Karpas-422 (cell line): ENCODE measurements at regions not wholly inside any gene's neighbourhood (a gene's known extent, or its start where the extent isn't known, plus 50 kb on each side); places are given as distances from the start of the nearest gene placed in this dataset.

Experiments used
- DNase-seq: peaks from one replicate; pipeline ENCODE4 v3.0.0-alpha.2; 2015
- H2AFZ ChIP-seq: fragments of 200-600 bp; sonication (generic); 2 replicates; pipeline ENCODE4 v1.6.1; 2014; ENCODE audit warnings: antibody characterized with exemption, low read length, mixed read lengths
- H3K27ac ChIP-seq: fragments of 200-600 bp; sonication (generic); 2 replicates; pipeline ENCODE4 v1.5.1; 2014; ENCODE audit warnings: mild to moderate bottlenecking, low read length, moderate library complexity
- H3K27me3 ChIP-seq: fragments of 200-600 bp; sonication (generic); 2 replicates; pipeline ENCODE4 v1.6.1; 2014; ENCODE audit warnings: low read length, mixed read lengths
- H3K36me3 ChIP-seq: fragments of 200-600 bp; sonication (generic); 2 replicates; pipeline ENCODE4 v1.6.1; 2014; ENCODE audit warnings: low read length, mixed read lengths; ENCODE audit not compliant: insufficient read depth
- H3K4me1 ChIP-seq: fragments of 200-600 bp; sonication (generic); 2 replicates; pipeline ENCODE4 v1.6.1; 2014; ENCODE audit warnings: mild to moderate bottlenecking, low read length, mixed read lengths
- H3K4me2 ChIP-seq: fragments of 200-600 bp; sonication (generic); 2 replicates; pipeline ENCODE4 v1.6.1; 2014; ENCODE audit warnings: low read length, low read depth, mild to moderate bottlenecking; ENCODE audit not compliant: poor library complexity, severe bottlenecking
- H3K4me3 ChIP-seq: fragments of 200-600 bp; sonication (generic); 2 replicates; pipeline ENCODE4 v1.5.1; 2014; ENCODE audit warnings: mild to moderate bottlenecking, antibody characterized with exemption, low read length, mixed read lengths
- H3K79me2 ChIP-seq: fragments of 200-600 bp; sonication (generic); 2 replicates; pipeline ENCODE4 v1.6.1; 2014; ENCODE audit warnings: mild to moderate bottlenecking, low read length, mixed read lengths
- H3K9ac ChIP-seq: fragments of 200-600 bp; sonication (generic); 2 replicates; pipeline ENCODE4 v1.6.0; 2014; ENCODE audit warnings: low read length
- H3K9me2 ChIP-seq: fragments of 200-600 bp; sonication (generic), shearing (Covaris generic); replicated peaks from 2 replicates; pipeline ENCODE4 v1.6.0; 2014; ENCODE audit warnings: mild to moderate bottlenecking, low read length, moderate library complexity; ENCODE audit not compliant: insufficient read depth
- H3K9me3 ChIP-seq: fragments of 300-700, 200-600 bp; sonication (generic); 2 replicates; pipeline ENCODE4 v1.6.1; 2014; ENCODE audit warnings: low read length, mixed read lengths
- H4K20me1 ChIP-seq: fragments of 200-600 bp; sonication (generic); 2 replicates; pipeline ENCODE4 v1.6.1; 2014; ENCODE audit warnings: mild to moderate bottlenecking, antibody characterized with exemption, low read length, low read depth; ENCODE audit not compliant: insufficient read depth

DNA sequence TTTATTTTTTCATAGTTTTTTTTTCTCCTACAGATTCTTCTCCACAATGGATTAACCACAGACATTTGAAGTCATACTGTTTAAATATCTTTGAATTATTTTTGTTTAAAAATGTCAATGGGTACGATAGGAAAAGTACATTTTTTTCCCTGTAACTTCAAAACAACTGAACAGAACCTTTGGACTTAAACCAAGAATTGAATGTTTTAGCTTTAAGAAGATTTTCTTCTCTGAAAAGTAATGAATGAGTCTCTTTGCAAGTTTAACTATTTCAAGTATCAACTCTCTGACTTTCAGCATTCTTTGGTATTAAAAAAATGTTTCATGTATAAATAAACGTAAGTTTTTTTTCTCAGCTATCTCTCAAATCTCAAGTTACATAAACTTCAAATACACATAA is 364.3 kb downstream of the FBXO8 start:
- H3K79me2 ChIP-seq = no peaks in the 10 kb centered on the region
- no peak overlapping the region for H3K4me2 ChIP-seq
- no peak for DNase-seq
- H2AFZ ChIP-seq = no peak overlapping the region
- H3K27ac ChIP-seq = no peak overlapping the region
- H3K4me1 ChIP-seq = no peaks in the 10 kb centered on the region
- no peaks in the 10 kb centered on the region for H3K27me3 ChIP-seq
- H3K4me3 ChIP-seq = no peak overlapping the region
- no peaks in the 10 kb centered on the region for H4K20me1 ChIP-seq
- H3K9me3 ChIP-seq = no peaks in the 10 kb centered on the region
- no peaks in the 10 kb centered on the region for H3K36me3 ChIP-seq
- H3K9me2 ChIP-seq = no peaks in the 10 kb centered on the region
- H3K9ac ChIP-seq = no peak overlapping the region

DNA sequence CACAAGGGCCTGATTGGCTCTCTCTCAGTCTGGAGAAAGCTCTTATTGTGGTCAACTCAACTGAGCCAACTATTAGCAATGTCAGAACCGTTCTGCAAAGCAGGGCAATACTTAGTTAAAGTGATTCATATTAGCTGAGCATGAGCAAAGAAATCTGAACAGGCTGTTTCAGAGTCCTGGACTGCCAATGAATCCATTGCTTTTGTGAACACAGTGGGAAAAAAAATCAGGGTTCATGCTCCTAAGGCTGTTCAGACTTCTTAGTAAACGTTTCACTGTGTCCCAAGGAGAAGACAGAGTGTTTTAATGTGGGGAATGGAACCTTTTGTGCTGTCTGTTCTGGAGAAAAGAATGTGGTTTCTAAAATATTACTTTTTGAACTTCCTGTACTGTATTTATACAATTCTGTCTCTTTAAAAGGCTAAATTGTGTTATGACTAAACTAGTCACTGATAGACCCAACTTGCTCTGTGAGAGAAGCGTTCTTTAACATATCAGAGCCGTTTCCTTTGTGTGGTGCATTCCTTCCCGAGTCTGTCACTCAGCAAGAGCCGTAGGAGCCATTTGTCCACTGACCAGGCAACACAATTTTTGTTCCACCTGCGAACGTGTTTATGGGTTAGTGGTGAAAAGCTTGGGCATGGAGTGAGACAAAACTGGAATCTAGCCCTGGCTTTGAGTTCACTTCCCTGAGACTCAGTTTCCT is 366.1 kb downstream of the FBXO8 start:
- Histone ChIP-seq H3K4me2 (no peak overlapping the region), H2AFZ (no peak overlapping the region), H4K20me1 (no peaks in the 10 kb centered on the region), H3K79me2 (no peaks in the 10 kb centered on the region), H3K9ac (no peak overlapping the region), H3K4me1 (no peaks in the 10 kb centered on the region), H3K9me3 (no peaks in the 10 kb centered on the region), H3K4me3 (no peak overlapping the region), H3K27ac (no peak overlapping the region), H3K9me2 (no peaks in the 10 kb centered on the region), H3K36me3 (no peaks in the 10 kb centered on the region), H3K27me3 (no peaks in the 10 kb centered on the region)
- DNase-seq = no peak

DNA sequence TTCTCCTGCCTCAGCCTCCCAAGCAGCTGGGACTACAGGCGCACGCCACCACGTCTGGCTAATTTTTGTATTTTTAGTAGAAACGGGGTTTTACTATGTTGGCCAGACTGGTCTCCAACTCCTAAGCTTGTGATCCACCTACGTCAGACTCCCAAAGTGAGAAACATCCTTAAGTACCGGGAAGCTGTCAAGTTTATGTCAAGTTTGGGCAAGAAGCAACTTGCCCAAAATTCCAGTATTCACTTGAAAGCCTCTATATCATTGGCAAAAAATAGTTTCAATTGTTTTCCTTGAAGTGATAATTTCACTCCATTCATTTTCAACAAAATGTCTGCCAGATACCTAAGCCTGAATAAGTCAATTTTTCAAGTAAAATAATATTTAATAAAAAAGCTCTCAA is 370.0 kb downstream of the FBXO8 start:
- no peak overlapping the region for H3K27ac ChIP-seq
- H2AFZ ChIP-seq = no peak overlapping the region
- H3K4me2 ChIP-seq = no peak overlapping the region
- no peak for DNase-seq
- H3K79me2 ChIP-seq = no peaks in the 10 kb centered on the region
- no peaks in the 10 kb centered on the region for H3K9me2 ChIP-seq
- no peak overlapping the region for H3K9ac ChIP-seq
- no peaks in the 10 kb centered on the region for H4K20me1 ChIP-seq
- no peaks in the 10 kb centered on the region for H3K4me1 ChIP-seq
- H3K4me3 ChIP-seq = no peak overlapping the region
- no peaks in the 10 kb centered on the region for H3K36me3 ChIP-seq
- no peaks in the 10 kb centered on the region for H3K9me3 ChIP-seq
- H3K27me3 ChIP-seq = no peaks in the 10 kb centered on the region

DNA sequence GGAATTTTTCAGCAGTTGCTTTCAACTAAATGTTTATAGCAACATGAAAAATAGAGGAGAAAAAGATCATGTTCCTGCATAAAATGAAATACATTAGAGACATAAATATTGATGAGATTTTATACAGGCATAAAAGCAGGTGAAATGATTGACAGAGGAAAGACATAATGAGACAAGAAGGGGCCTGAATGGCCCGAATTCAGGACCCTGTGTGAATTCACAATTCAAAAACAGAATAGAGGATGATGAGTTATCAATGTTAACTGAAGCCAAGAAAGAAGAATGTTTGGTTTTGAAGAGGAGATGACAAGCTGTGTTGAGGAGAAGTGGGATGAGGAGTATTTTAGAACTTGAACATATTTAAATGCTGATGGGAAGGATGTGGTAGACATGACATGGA is 371.1 kb downstream of the FBXO8 start:
- H3K27me3 ChIP-seq = no peaks in the 10 kb centered on the region
- H3K9me3 ChIP-seq = no peaks in the 10 kb centered on the region
- H4K20me1 ChIP-seq = no peaks in the 10 kb centered on the region
- no peaks in the 10 kb centered on the region for H3K9me2 ChIP-seq
- H3K4me3 ChIP-seq = no peak overlapping the region
- no peaks in the 10 kb centered on the region for H3K4me1 ChIP-seq
- no peak overlapping the region for H2AFZ ChIP-seq
- H3K79me2 ChIP-seq = no peaks in the 10 kb centered on the region
- no peak overlapping the region for H3K4me2 ChIP-seq
- H3K36me3 ChIP-seq = no peaks in the 10 kb centered on the region
- no peak for DNase-seq
- H3K9ac ChIP-seq = no peak overlapping the region
- no peak overlapping the region for H3K27ac ChIP-seq

DNA sequence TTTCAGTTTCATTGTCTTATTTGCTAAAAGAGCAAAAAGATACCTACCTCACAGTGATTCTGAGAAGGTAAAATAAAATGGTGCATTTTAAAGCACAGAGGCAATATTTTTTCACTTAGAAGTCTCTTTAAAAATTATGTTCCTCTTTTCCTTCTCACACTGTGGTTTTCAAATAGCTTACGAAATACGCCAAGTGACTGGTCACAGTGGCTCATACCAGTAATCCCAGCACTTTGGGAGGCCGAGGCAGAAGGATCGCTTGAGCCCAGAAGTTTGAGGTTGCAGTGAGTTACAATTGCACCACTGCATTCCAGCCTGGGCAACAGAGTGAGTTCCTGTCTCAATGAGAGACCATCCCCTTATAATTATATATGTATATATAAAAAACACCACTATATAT is 372.6 kb downstream of the FBXO8 start:
- Histone ChIP-seq H2AFZ (no peak overlapping the region), H3K27me3 (no peaks in the 10 kb centered on the region), H3K27ac (no peak overlapping the region), H3K79me2 (no peaks in the 10 kb centered on the region), H4K20me1 (no peaks in the 10 kb centered on the region), H3K4me1 (no peaks in the 10 kb centered on the region), H3K4me2 (no peak overlapping the region), H3K4me3 (no peak overlapping the region), H3K9ac (no peak overlapping the region), H3K36me3 (no peaks in the 10 kb centered on the region), H3K9me2 (no peaks in the 10 kb centered on the region), H3K9me3 (no peaks in the 10 kb centered on the region)
- no peak for DNase-seq

DNA sequence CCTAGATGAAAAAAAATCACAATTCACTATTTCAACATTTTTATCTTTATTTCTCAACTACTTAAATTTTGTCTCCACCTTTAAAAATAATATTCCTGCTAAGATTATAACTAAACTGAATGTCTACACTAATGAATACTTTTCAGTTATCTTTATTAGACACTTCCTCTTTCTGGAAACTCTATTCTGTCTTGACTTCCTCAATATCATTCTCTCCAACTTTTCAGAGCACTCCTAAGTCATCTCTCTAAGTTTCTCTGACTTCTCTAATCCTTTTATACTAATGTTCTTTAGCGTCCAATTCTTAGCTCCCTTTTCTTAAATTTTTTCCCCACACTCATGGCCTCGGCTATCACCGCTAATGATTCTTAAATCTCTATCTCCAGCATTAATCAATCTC is 374.2 kb downstream of the FBXO8 start:
- Histone ChIP-seq H3K4me1 (no peaks in the 10 kb centered on the region), H3K9me2 (no peaks in the 10 kb centered on the region), H3K27me3 (no peaks in the 10 kb centered on the region), H3K79me2 (no peaks in the 10 kb centered on the region), H3K36me3 (no peaks in the 10 kb centered on the region), H3K9ac (no peak overlapping the region), H4K20me1 (no peaks in the 10 kb centered on the region), H3K27ac (no peak overlapping the region), H3K4me3 (no peak overlapping the region), H3K9me3 (no peaks in the 10 kb centered on the region), H2AFZ (no peak overlapping the region), H3K4me2 (no peak overlapping the region)
- no peak for DNase-seq

DNA sequence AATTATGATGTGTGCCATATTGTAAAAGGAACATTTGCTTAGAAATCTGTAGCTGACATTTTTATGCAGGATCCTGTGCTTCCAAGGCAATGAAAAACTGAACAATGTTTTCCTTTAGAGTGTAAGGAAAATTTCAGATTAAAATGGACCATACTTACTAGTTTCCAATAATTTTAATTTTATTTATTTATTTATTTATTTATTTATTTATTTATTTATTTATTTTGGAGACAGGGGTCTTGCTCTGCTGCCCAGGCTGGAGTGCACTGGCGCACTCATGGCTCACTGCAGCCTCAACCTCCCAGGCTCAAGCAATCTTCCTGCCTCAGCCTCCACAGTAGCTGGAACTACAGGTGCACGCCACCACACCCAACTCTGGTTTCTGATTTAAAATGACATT is 369.8 kb upstream of the HAND2 start:
- DNase-seq = no peak
- H3K4me2 ChIP-seq = no peak overlapping the region
- no peaks in the 10 kb centered on the region for H3K9me2 ChIP-seq
- no peak overlapping the region for H3K9ac ChIP-seq
- H3K27ac ChIP-seq = no peak overlapping the region
- no peak overlapping the region for H3K4me3 ChIP-seq
- no peaks in the 10 kb centered on the region for H3K27me3 ChIP-seq
- no peaks in the 10 kb centered on the region for H3K4me1 ChIP-seq
- H3K36me3 ChIP-seq = no peaks in the 10 kb centered on the region
- no peak overlapping the region for H2AFZ ChIP-seq
- no peaks in the 10 kb centered on the region for H4K20me1 ChIP-seq
- H3K79me2 ChIP-seq = no peaks in the 10 kb centered on the region
- no peaks in the 10 kb centered on the region for H3K9me3 ChIP-seq

DNA sequence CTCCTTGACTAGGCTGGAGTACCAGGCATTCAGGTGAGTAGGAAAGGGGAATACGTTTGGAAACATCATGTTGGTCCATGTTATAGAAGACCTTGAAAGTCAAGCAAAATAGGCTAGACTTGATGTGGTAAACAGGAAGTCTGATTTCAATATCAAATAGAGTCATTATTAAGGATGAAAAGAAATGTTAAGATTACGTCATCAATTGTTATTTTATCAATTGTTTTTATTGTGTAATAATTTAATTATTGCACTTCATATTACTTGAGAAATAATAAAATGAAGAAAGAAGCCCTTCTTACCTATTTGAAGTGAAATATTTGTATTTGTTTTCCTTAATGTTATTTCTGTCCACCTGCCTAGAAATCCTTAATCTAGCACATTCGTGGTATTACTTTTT is 361.0 kb upstream of the HAND2 start:
- Histone ChIP-seq H2AFZ (no peak overlapping the region), H3K4me1 (no peaks in the 10 kb centered on the region), H3K27ac (no peak overlapping the region), H4K20me1 (no peaks in the 10 kb centered on the region), H3K4me3 (no peak overlapping the region), H3K9me2 (no peaks in the 10 kb centered on the region), H3K36me3 (no peaks in the 10 kb centered on the region), H3K79me2 (no peaks in the 10 kb centered on the region), H3K9me3 (no peaks in the 10 kb centered on the region), H3K27me3 (no peaks in the 10 kb centered on the region), H3K4me2 (no peak overlapping the region), H3K9ac (no peak overlapping the region)
- DNase-seq = no peak

DNA sequence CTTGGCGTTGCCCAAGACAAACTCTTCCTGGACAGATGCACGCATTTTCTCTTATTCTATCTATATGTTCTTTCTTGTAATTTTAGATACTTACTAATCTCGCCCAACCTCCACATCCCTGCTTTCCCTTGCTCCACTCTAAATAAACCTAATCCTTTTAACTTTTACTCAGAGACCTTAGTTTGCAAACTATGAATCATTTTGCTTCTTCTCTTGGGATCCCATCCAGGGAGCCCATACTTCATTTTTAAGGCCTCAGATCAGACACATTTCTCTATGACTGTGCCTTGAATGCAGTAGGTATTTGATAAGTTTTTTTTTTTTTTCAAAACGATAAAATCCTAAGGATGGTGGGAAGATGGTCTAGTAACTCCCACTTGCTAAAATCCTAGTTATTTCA is 353.8 kb upstream of the HAND2 start:
- no peaks in the 10 kb centered on the region for H3K36me3 ChIP-seq
- H3K27me3 ChIP-seq = no peaks in the 10 kb centered on the region
- H3K4me2 ChIP-seq = no peak overlapping the region
- H3K9ac ChIP-seq = no peak overlapping the region
- no peaks in the 10 kb centered on the region for H3K9me3 ChIP-seq
- no peak overlapping the region for H3K27ac ChIP-seq
- no peaks in the 10 kb centered on the region for H3K4me1 ChIP-seq
- no peak for DNase-seq
- no peaks in the 10 kb centered on the region for H3K9me2 ChIP-seq
- no peak overlapping the region for H2AFZ ChIP-seq
- H4K20me1 ChIP-seq = no peaks in the 10 kb centered on the region
- no peaks in the 10 kb centered on the region for H3K79me2 ChIP-seq
- no peak overlapping the region for H3K4me3 ChIP-seq
